LNCaP clone FGC (cell line): ENCODE measurements at regions not wholly inside any gene's neighbourhood (a gene's known extent, or its start where the extent isn't known, plus 50 kb on each side); places are given as distances from the start of the nearest gene placed in this dataset.

Source experiments
- DNase-seq: peaks from one replicate; pipeline ENCODE4 v3.0.0-alpha.2; 2011; ENCODE audit warnings: low read depth
- H3K4me3 ChIP-seq: 2 replicates; pipeline ENCODE4 v1.5.1; 2011; ENCODE audit warnings: mild to moderate bottlenecking, low read depth, low read length, control low read depth
- CTCF ChIP-seq: IDR thresholded peaks from 2 replicates; pipeline ENCODE4 v1.5.1; 2012; ENCODE audit warnings: mild to moderate bottlenecking; ENCODE audit not compliant: control insufficient read depth, insufficient read depth; ENCODE audit errors: extremely low read depth

- no peak for DNase-seq
- H3K4me3 ChIP-seq, result no peak overlapping the region
- TF ChIP-seq CTCF, result no peak
Measured at GRCh38 chr10:78327778-78328591, 294.3 kb downstream of the RPS24 start.

GRCh38 chr10:78328592-78329404 lies 295.1 kb downstream of the RPS24 start:
- no peak for DNase-seq
- H3K4me3 ChIP-seq, result no peak overlapping the region
- no peak for TF ChIP-seq CTCF

- DNase-seq, result no peak
- no peak overlapping the region for H3K4me3 ChIP-seq
- TF ChIP-seq CTCF, result no peak
Measured at GRCh38 chr10:78330884-78331283, 297.2 kb downstream of the RPS24 start.

- no peak overlapping the region for H3K4me3 ChIP-seq
- no peak for TF ChIP-seq CTCF
- DNase-seq, result no peak
Measured at GRCh38 chr10:78331391-78331922, 297.8 kb downstream of the RPS24 start.

GRCh38 chr10:78332012-78332411 lies 298.3 kb downstream of the RPS24 start:
- H3K4me3 ChIP-seq, result no peak overlapping the region
- no peak for TF ChIP-seq CTCF
- no peak for DNase-seq

GRCh38 chr10:78332657-78333056 lies 299.0 kb downstream of the RPS24 start:
- no peak overlapping the region for H3K4me3 ChIP-seq
- no peak for TF ChIP-seq CTCF
- DNase-seq, result no peak
